Neural cell (in vitro differentiated cells): ENCODE measurements at regions not wholly inside any gene's neighbourhood (a gene's known extent, or its start where the extent isn't known, plus 50 kb on each side); places are given as distances from the start of the nearest gene placed in this dataset.

ENCODE experiments used
- CTCF ChIP-seq: fragments of 450-650 bp; IDR thresholded peaks from 2 replicates; pipeline ENCODE4 v1.5.1; 2014; ENCODE audit warnings: antibody characterized with exemption, mild to moderate bottlenecking, moderate library complexity; ENCODE audit not compliant: poor library complexity, severe bottlenecking
- EP300 ChIP-seq: fragments of 450-650 bp; conservative IDR thresholded peaks from 2 replicates; pipeline ENCODE4 v1.6.1; 2014; ENCODE audit warnings: antibody characterized with exemption, mild to moderate bottlenecking, moderate library complexity; ENCODE audit not compliant: poor library complexity, severe bottlenecking
- TAF1 ChIP-seq: IDR thresholded peaks from 2 replicates; pipeline ENCODE4 v1.6.1; 2012; ENCODE audit warnings: low read depth

- no peak for TF ChIP-seq CTCF
- TF ChIP-seq TAF1: no peak
- no peak for TF ChIP-seq EP300
These were observed 123.0 kb downstream of the CXCL12 start for GRCh38 chr10:44261710-44262455.
